Tibial nerve (tissue), 4 donors: ENCODE measurements at regions not wholly inside any gene's neighbourhood (a gene's known extent, or its start where the extent isn't known, plus 50 kb on each side); places are given as distances from the start of the nearest gene placed in this dataset.

Experiments used
- EP300 ChIP-seq, 2 donors: sonication (generic); formaldehyde crosslinking; IDR thresholded peaks; one replicate each; pipeline ENCODE4 v1.6.1; 2017; ENCODE audit warnings: antibody characterized with exemption in 2 of 2, mild to moderate bottlenecking in 1 of 2
- POLR2A ChIP-seq, 2 donors: fragments of 450-650 bp; IDR thresholded peaks; one replicate each; pipeline ENCODE4 v1.6.1; 2017; ENCODE audit warnings: antibody characterized with exemption in 2 of 2, mild to moderate bottlenecking in 2 of 2, moderate library complexity in 2 of 2
- TF ChIP-seq, protein P1 (sequence below), 5 experiments: fragments of 200-600 bp in 3 of 5; fragments of 450-650 bp in 2 of 5; sonication (generic) in 3 of 5; IDR thresholded peaks; one replicate each; pipeline ENCODE4 v1.5.1; 2016 to 2019; ENCODE audit warnings: antibody characterized with exemption in 5 of 5, mild to moderate bottlenecking in 3 of 5, moderate library complexity in 2 of 5

DNA sequence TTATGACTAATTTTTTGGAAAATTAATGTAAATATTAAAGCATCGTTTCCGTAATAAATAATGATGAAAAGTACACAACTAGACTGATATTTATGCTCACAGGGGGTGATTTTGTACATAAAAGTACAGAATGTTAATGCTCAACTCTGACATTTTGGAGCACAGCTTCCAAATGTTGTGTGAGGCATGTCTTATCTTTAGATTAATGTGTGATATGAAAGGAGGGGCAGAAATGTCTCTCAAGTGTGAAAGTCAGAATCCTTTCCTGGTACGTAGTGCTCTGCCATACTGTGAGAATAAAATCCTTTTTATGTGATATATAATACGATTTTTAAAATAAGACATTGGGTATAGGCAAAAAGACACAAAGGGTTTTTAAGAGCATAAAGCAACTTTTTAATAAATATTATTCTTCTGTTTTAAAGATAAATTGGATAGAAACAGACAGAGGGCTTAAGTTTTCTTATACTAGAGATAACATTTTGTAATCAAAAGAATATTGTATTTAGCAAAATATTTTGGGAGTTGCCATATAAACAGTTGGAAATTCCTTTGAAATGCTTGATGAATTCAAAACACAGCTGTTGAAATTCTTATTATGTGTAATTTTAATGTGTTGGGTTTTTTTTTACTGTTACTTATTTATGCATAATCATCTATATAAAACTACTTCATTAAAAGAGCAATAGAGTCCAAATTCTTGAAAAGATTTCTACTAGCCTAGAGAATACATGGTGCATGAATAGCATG lies 389.7 kb downstream of the RAP2B start:
- no peak for TF ChIP-seq POLR2A (IDR thresholded peaks at IDR 0.05)
- TF ChIP-seq, protein P1, sequence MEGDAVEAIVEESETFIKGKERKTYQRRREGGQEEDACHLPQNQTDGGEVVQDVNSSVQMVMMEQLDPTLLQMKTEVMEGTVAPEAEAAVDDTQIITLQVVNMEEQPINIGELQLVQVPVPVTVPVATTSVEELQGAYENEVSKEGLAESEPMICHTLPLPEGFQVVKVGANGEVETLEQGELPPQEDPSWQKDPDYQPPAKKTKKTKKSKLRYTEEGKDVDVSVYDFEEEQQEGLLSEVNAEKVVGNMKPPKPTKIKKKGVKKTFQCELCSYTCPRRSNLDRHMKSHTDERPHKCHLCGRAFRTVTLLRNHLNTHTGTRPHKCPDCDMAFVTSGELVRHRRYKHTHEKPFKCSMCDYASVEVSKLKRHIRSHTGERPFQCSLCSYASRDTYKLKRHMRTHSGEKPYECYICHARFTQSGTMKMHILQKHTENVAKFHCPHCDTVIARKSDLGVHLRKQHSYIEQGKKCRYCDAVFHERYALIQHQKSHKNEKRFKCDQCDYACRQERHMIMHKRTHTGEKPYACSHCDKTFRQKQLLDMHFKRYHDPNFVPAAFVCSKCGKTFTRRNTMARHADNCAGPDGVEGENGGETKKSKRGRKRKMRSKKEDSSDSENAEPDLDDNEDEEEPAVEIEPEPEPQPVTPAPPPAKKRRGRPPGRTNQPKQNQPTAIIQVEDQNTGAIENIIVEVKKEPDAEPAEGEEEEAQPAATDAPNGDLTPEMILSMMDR (IDR thresholded peaks at IDR 0.05): no peak
- no peak for TF ChIP-seq EP300 (IDR thresholded peaks at IDR 0.05)
